ENCODE measurements at regions not wholly inside any gene's neighbourhood (a gene's known extent, or its start where the extent isn't known, plus 50 kb on each side); places are given as distances from the start of the nearest gene placed in this dataset.

DNA sequence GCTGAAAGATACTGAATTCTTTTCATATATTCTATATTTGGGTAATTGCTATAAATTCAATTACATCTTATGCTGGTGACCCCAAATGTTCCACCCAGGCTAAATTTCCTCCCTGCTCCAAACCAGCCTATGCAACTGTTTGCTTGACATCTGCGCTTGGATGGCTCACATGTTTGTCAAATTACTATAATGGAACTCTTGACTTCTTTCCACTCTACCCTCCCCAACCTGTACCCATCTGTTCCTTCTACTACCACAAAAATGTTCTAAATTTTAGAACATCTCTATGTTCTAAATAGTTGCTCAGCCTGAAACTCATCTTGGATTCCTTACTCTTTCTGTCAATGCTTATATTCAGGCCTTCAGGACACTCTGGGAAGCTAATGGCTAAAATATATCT lies 249.9 kb upstream of the SMIM30 start:
- Histone ChIP-seq H3K4me1 (peaks cover 0 to 5% (median 0%) of the 10 kb centered on the region in 4 donors), H3K4me3 (no peak overlapping the region), H3K27ac (no peak overlapping the region), H3K9me3 (no peaks in the 10 kb centered on the region), H3K36me3 (no peaks in the 10 kb centered on the region), H3K27me3 (no peaks in the 10 kb centered on the region)
- TF ChIP-seq POLR2A (IDR thresholded peaks at IDR 0.05), result no peak
- TF ChIP-seq, protein P1, sequence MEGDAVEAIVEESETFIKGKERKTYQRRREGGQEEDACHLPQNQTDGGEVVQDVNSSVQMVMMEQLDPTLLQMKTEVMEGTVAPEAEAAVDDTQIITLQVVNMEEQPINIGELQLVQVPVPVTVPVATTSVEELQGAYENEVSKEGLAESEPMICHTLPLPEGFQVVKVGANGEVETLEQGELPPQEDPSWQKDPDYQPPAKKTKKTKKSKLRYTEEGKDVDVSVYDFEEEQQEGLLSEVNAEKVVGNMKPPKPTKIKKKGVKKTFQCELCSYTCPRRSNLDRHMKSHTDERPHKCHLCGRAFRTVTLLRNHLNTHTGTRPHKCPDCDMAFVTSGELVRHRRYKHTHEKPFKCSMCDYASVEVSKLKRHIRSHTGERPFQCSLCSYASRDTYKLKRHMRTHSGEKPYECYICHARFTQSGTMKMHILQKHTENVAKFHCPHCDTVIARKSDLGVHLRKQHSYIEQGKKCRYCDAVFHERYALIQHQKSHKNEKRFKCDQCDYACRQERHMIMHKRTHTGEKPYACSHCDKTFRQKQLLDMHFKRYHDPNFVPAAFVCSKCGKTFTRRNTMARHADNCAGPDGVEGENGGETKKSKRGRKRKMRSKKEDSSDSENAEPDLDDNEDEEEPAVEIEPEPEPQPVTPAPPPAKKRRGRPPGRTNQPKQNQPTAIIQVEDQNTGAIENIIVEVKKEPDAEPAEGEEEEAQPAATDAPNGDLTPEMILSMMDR (IDR thresholded peaks at IDR 0.05), result no peak
- TF ChIP-seq EP300 (IDR thresholded peaks at IDR 0.05), result no peak
- DNase-seq (ENCODE audit: low spot score in 2 of 2), result no peak
- 100% methylated on average over 1 of the region's 1 CpG for WGBS, 2 donors

DNA sequence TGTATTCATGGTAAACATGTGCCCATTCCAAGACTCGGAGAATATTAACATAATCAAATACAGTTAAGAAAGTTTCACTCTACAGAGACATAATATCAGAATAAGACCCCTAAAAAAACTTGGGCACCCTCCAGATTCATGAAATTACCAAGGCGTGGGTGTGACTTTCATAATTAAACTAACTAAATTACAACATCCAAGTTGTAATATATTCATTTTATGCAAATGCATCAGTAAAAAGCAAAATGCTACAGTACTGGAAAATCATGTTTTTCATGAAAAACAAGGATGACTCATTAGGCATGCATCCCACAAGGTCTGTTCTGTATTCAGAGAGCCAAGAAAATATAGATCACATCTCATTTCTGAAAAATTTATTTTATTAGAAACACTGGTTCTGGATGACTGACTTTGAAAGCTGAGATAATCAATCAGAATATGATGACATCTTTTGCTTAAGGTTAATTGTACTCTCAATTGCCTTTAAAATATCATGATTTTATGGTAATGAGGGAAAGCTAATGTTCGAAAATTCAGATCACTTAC lies 248.8 kb upstream of the SMIM30 start:
- no peak for DNase-seq (ENCODE audit: low spot score in 2 of 2)
- Histone ChIP-seq H3K27me3 (no peaks in the 10 kb centered on the region), H3K36me3 (no peaks in the 10 kb centered on the region), H3K9me3 (no peaks in the 10 kb centered on the region), H3K4me1 (peaks cover 0 to 5% (median 0%) of the 10 kb centered on the region in 4 donors), H3K27ac (no peak overlapping the region), H3K4me3 (no peak overlapping the region)
- no peak for TF ChIP-seq EP300 (IDR thresholded peaks at IDR 0.05)
- TF ChIP-seq, protein P1 (IDR thresholded peaks at IDR 0.05), result no peak
- TF ChIP-seq POLR2A (IDR thresholded peaks at IDR 0.05), result no peak
- whole genome bisulfite sequencing, 2 donors, result 54 to 64% methylated on average over 3 of the region's 3 CpGs

DNA sequence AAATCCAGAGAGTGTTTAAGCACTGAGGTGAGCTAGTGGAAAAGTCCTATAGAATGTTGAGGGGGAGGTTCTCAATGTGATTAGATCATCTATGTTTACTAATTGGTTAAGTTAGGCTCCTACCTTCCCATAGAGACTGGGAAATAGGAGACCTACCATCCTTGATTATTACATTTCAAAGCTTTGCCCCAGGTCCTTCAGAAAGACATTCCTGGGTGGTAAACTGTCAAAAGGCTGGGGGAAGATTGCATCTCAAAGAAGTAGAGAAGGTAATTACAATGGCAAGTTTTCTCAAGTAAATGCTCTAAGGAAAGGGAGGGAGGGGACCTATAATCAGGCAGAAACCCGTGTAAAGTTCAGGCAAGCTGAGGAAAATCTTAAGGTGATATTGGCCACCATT lies 247.8 kb upstream of the SMIM30 start:
- 10 to 29% methylated on average over 1 of the region's 1 CpG for WGBS, 2 donors
- Histone ChIP-seq H3K9me3 (no peaks in the 10 kb centered on the region), H3K27ac (no peak overlapping the region), H3K4me1 (peaks cover 0 to 4% (median 0%) of the 10 kb centered on the region in 4 donors), H3K27me3 (no peaks in the 10 kb centered on the region), H3K36me3 (no peaks in the 10 kb centered on the region), H3K4me3 (no peak overlapping the region)
- DNase-seq (ENCODE audit: low spot score in 2 of 2), result no peak
- TF ChIP-seq, protein P1 (IDR thresholded peaks at IDR 0.05), result no peak
- TF ChIP-seq EP300 (IDR thresholded peaks at IDR 0.05) (no peak), POLR2A (IDR thresholded peaks at IDR 0.05) (no peak)

DNA sequence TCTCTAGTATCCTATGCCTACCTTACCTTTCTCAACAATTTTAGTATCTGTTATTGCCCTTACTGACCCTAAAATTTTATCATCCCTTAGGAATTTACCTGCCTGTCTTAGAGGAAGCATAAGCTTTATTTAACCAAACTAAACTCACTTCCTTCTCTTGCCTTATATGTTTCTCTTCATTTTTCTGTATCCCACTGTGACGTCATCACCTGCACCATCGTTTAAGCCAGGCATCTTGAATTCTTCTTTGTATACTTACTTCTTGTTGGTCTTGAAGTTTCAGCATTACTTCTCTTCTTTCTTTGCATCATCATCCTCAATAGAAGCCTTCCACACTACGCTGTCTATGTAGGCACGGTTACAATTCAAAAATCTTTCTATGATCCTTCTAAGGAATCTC lies 231.0 kb upstream of the SMIM30 start:
- H3K27ac ChIP-seq, result no peak overlapping the region
- TF ChIP-seq POLR2A (IDR thresholded peaks at IDR 0.05) (no peak), EP300 (IDR thresholded peaks at IDR 0.05) (no peak)
- TF ChIP-seq, protein P1 (IDR thresholded peaks at IDR 0.05), result no peak
- 71 to 91% methylated on average over 4 of the region's 4 CpGs for WGBS, 2 donors
- no peak overlapping the region for H3K4me3 ChIP-seq
- no peaks in the 10 kb centered on the region for H3K27me3 ChIP-seq
- H3K9me3 ChIP-seq, result no peaks in the 10 kb centered on the region
- DNase-seq (ENCODE audit: low spot score in 2 of 2), result no peak
- no peaks in the 10 kb centered on the region for H3K4me1 ChIP-seq
- H3K36me3 ChIP-seq, result no peaks in the 10 kb centered on the region

DNA sequence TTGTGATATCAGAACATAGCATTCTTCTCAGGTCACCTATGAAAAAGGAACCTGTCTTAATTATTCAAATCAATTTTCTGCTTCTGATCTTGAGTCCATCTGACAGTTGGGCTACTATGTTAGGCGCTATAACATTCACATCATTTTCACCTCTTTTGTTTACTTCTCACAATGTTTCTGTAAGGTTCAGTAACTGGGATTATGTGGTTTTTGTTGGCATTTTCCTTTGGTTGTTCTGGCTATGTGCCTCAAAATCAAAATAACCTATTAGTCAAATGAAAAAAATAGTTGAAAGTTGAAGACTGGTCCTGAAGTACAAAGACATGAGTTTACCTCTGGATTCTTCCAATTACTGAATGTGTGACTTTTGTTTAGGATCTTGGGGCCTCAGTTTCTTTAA lies 221.3 kb upstream of the SMIM30 start:
- DNase-seq (ENCODE audit: low spot score in 2 of 2), result no peak
- 70 to 83% methylated on average over 1 of the region's 1 CpG for WGBS, 2 donors
- Histone ChIP-seq H3K27ac (no peak overlapping the region), H3K36me3 (no peaks in the 10 kb centered on the region), H3K9me3 (no peaks in the 10 kb centered on the region), H3K4me1 (no peaks in the 10 kb centered on the region), H3K27me3 (no peaks in the 10 kb centered on the region), H3K4me3 (no peak overlapping the region)
- TF ChIP-seq, protein P1 (IDR thresholded peaks at IDR 0.05), result no peak
